ENCODE measurements at regions not wholly inside any gene's neighbourhood (a gene's known extent, or its start where the extent isn't known, plus 50 kb on each side); places are given as distances from the start of the nearest gene placed in this dataset.

GRCh38 chr2:167602122-167602521, 645.3 kb downstream of the STK39 start:
- H2AFZ ChIP-seq (ENCODE audit: control insufficient read depth, low read length): no peak overlapping the region
- no peaks in the 10 kb centered on the region for H3K9me3 ChIP-seq (ENCODE audit: control insufficient read depth, low read depth, low read length)
- no peaks in the 10 kb centered on the region for H3K9me1 ChIP-seq (ENCODE audit: control insufficient read depth, extremely low read depth, insufficient read depth, low read length)
- TF ChIP-seq EZH2 (IDR thresholded peaks at IDR 0.05; ENCODE audit: low read length): no peak
- TF ChIP-seq CTCF (optimal IDR thresholded peaks at IDR 0.05 in 1 of 3, IDR thresholded peaks at IDR 0.05 in 1 of 3, conservative IDR thresholded peaks at IDR 0.05 in 1 of 3; ENCODE audit: extremely low read depth in 1 of 3, insufficient read depth in 2 of 3, low read length in 3 of 3): no peak
- no peak overlapping the region for H3K9ac ChIP-seq (ENCODE audit: control insufficient read depth, extremely low read depth, insufficient read depth, low read length)
- no peak for FAIRE-seq
- no peaks in the 10 kb centered on the region for H3K4me1 ChIP-seq (ENCODE audit: control insufficient read depth, extremely low read depth, insufficient read depth, low read length)
- dilution Hi-C loops (cut with MboI; ENCODE audit: extremely low pct_ligation_motif_present, low sequenced_read_pairs): no loop called here
- no peak overlapping the region for H3K4me2 ChIP-seq (ENCODE audit: control insufficient read depth, extremely low read depth, insufficient read depth, low read depth, low read length)
- no peaks in the 10 kb centered on the region for H4K20me1 ChIP-seq (ENCODE audit: control insufficient read depth, extremely low read depth, insufficient read depth, low read length)
- no peaks in the 10 kb centered on the region for H3K27me3 ChIP-seq (ENCODE audit: control insufficient read depth, extremely low read depth, insufficient read depth, low read length)
- H3K4me3 ChIP-seq (ENCODE audit: control insufficient read depth in 2 of 3, extremely low read depth in 1 of 3, insufficient read depth in 2 of 3, low read depth in 1 of 3, low read length in 3 of 3): no peak overlapping the region
- no peaks in the 10 kb centered on the region for H3K79me2 ChIP-seq (ENCODE audit: control insufficient read depth, insufficient read depth, low read length)
- H3K27ac ChIP-seq (ENCODE audit: control insufficient read depth, insufficient read depth, low read length): no peak overlapping the region
- no peak for DNase-seq (ENCODE audit: low read depth, low spot score)
- H3K36me3 ChIP-seq (ENCODE audit: control insufficient read depth in 2 of 2, extremely low read depth in 1 of 2, insufficient read depth in 2 of 2, low read length in 2 of 2): no peaks in the 10 kb centered on the region

GRCh38 chr2:167599219-167599618, 648.2 kb downstream of the STK39 start:
- Histone ChIP-seq H3K9me3 (ENCODE audit: control insufficient read depth, low read depth, low read length) (no peaks in the 10 kb centered on the region), H3K27me3 (ENCODE audit: control insufficient read depth, extremely low read depth, insufficient read depth, low read length) (no peaks in the 10 kb centered on the region), H3K9me1 (ENCODE audit: control insufficient read depth, extremely low read depth, insufficient read depth, low read length) (no peaks in the 10 kb centered on the region), H3K4me2 (ENCODE audit: control insufficient read depth, extremely low read depth, insufficient read depth, low read depth, low read length) (no peak overlapping the region), H3K4me3 (ENCODE audit: control insufficient read depth in 2 of 3, extremely low read depth in 1 of 3, insufficient read depth in 2 of 3, low read depth in 1 of 3, low read length in 3 of 3) (no peak overlapping the region), H3K9ac (ENCODE audit: control insufficient read depth, extremely low read depth, insufficient read depth, low read length) (no peak overlapping the region), H3K4me1 (ENCODE audit: control insufficient read depth, extremely low read depth, insufficient read depth, low read length) (no peaks in the 10 kb centered on the region), H2AFZ (ENCODE audit: control insufficient read depth, low read length) (no peak overlapping the region), H3K36me3 (ENCODE audit: control insufficient read depth in 2 of 2, extremely low read depth in 1 of 2, insufficient read depth in 2 of 2, low read length in 2 of 2) (no peaks in the 10 kb centered on the region), H3K79me2 (ENCODE audit: control insufficient read depth, insufficient read depth, low read length) (no peaks in the 10 kb centered on the region), H3K27ac (ENCODE audit: control insufficient read depth, insufficient read depth, low read length) (no peak overlapping the region), H4K20me1 (ENCODE audit: control insufficient read depth, extremely low read depth, insufficient read depth, low read length) (no peaks in the 10 kb centered on the region)
- DNase-seq (ENCODE audit: low read depth, low spot score) (no peak), FAIRE-seq (no peak)
- dilution Hi-C loops (cut with MboI; ENCODE audit: extremely low pct_ligation_motif_present, low sequenced_read_pairs): no loop called here
- TF ChIP-seq EZH2 (IDR thresholded peaks at IDR 0.05; ENCODE audit: low read length) (no peak), CTCF (optimal IDR thresholded peaks at IDR 0.05 in 1 of 3, IDR thresholded peaks at IDR 0.05 in 1 of 3, conservative IDR thresholded peaks at IDR 0.05 in 1 of 3; ENCODE audit: extremely low read depth in 1 of 3, insufficient read depth in 2 of 3, low read length in 3 of 3) (no peak)

All from keratinocyte (primary cell).